OCI-LY3 (cell line): ENCODE measurements at regions not wholly inside any gene's neighbourhood (a gene's known extent, or its start where the extent isn't known, plus 50 kb on each side); places are given as distances from the start of the nearest gene placed in this dataset.

ENCODE experiments used
- H2AFZ ChIP-seq: fragments of 200-600, 300-600 bp; shearing (Covaris generic); 2 replicates; pipeline ENCODE4 v1.6.0; 2014; ENCODE audit warnings: antibody characterized with exemption, low read depth, low read length
- H3K27ac ChIP-seq: fragments of 200-600, 300-600 bp; sonication (generic); 2 replicates; pipeline ENCODE4 v1.5.1; 2014; ENCODE audit warnings: mild to moderate bottlenecking, low read length, moderate library complexity, mixed read lengths
- H3K27me3 ChIP-seq: fragments of 200-600, 300-600 bp; sonication (generic); 2 replicates; pipeline ENCODE4 v1.6.1; 2014; ENCODE audit warnings: low read depth, low read length, mixed read lengths
- H3K36me3 ChIP-seq: fragments of 200-600, 300-600 bp; sonication (generic); replicated peaks from 2 replicates; pipeline ENCODE3; 2014; ENCODE audit warnings: low read depth, low read length, mixed read lengths
- H3K4me1 ChIP-seq: fragments of 300-600, 200-600 bp; sonication (generic); 2 replicates; pipeline ENCODE4 v1.6.1; 2014; ENCODE audit warnings: low read length, mixed read lengths
- H3K4me2 ChIP-seq: fragments of 200-600, 300-600 bp; sonication (generic); 2 replicates; pipeline ENCODE4 v1.6.1; 2014; ENCODE audit warnings: low read length, mixed read lengths
- H3K4me3 ChIP-seq: fragments of 300-600, 200-600 bp; sonication (generic); 2 replicates; pipeline ENCODE4 v1.5.1; 2014; ENCODE audit warnings: antibody characterized with exemption, mild to moderate bottlenecking, low read length, moderate library complexity
- H3K79me2 ChIP-seq: fragments of 300-600, 200-600 bp; shearing (Covaris generic); 2 replicates; pipeline ENCODE4 v1.6.1; 2014; ENCODE audit warnings: mild to moderate bottlenecking, low read length, mixed read lengths
- H3K9ac ChIP-seq: fragments of 300-600, 200-600 bp; shearing (Covaris generic); 2 replicates; pipeline ENCODE4 v1.6.0; 2014; ENCODE audit warnings: mild to moderate bottlenecking, low read length, moderate library complexity
- H3K9me3 ChIP-seq: fragments of 200-600, 300-600 bp; shearing (Covaris generic); 2 replicates; pipeline ENCODE4 v1.6.1; 2014; ENCODE audit warnings: low read length, mixed read lengths; ENCODE audit not compliant: insufficient read depth
- H4K20me1 ChIP-seq: fragments of 200-600, 300-600 bp; sonication (generic); 2 replicates; pipeline ENCODE4 v1.6.1; 2016; ENCODE audit warnings: low read length, mixed read lengths; ENCODE audit not compliant: insufficient read depth
- CTCF ChIP-seq: fragments of 200-600, 300-600 bp; sonication (generic); IDR thresholded peaks from 2 replicates; pipeline ENCODE4 v1.5.1; 2014; ENCODE audit warnings: antibody characterized with exemption, low read length, low read depth
- EZH2phosphoT487 ChIP-seq: fragments of 200-600 bp; shearing (Covaris generic); IDR thresholded peaks from 2 replicates; pipeline ENCODE4 v1.6.1; 2018; ENCODE audit warnings: antibody characterized with exemption, mixed run types, low read depth

GRCh38 chr18:44286049-44286448 is 394.6 kb upstream of the SETBP1 start:
- Histone ChIP-seq H3K4me3 (no peak overlapping the region), H3K36me3 (no peaks in the 10 kb centered on the region), H3K9me3 (no peaks in the 10 kb centered on the region), H3K27ac (no peak overlapping the region), H3K4me1 (no peaks in the 10 kb centered on the region), H2AFZ (no peak overlapping the region), H3K4me2 (no peak overlapping the region), H4K20me1 (no peaks in the 10 kb centered on the region), H3K9ac (no peak overlapping the region), H3K27me3 (no peaks in the 10 kb centered on the region), H3K79me2 (no peaks in the 10 kb centered on the region)
- TF ChIP-seq CTCF (no peak), EZH2phosphoT487 (no peak)

- Histone ChIP-seq H3K36me3 (no peaks in the 10 kb centered on the region), H2AFZ (no peak overlapping the region)
Observed at GRCh38 chr18:44290366-44290977, 390.2 kb upstream of the SETBP1 start.

DNA sequence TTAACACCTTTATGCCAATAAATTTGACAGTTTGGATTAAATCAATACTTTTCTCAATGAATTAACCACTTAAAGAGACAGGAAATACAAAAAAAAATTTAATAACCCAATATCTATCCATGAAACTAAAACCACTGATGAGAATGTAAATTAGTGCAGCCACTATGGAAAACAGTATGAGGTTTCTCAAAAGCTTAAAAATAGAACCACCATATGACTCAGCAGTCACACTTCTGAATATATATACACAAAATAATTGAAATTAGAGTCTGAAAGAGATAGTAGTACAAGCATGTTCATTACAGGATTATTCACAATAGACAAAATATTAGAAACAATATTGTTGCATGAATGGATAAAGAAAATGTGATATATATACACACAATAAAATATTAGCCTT is 382.1 kb upstream of the SETBP1 start:
- no peaks in the 10 kb centered on the region for H3K9me3 ChIP-seq
- no peaks in the 10 kb centered on the region for H3K27me3 ChIP-seq
- no peak overlapping the region for H3K9ac ChIP-seq
- no peaks in the 10 kb centered on the region for H4K20me1 ChIP-seq
- no peaks in the 10 kb centered on the region for H3K79me2 ChIP-seq
- H3K36me3 ChIP-seq = no peaks in the 10 kb centered on the region
- H3K4me3 ChIP-seq = no peak overlapping the region
- peak overlapping the region; percentile 17; the same call in 1 of the 2 replicates for H3K4me2 ChIP-seq
- H3K27ac ChIP-seq = no peak overlapping the region
- no peak overlapping the region for H2AFZ ChIP-seq
- peaks cover 13% of the 10 kb centered on the region for H3K4me1 ChIP-seq
- TF ChIP-seq CTCF (no peak), EZH2phosphoT487 (no peak)

More at GRCh38 chr18:44290366-44290977, 390.2 kb upstream of the SETBP1 start:
- Histone ChIP-seq H3K27me3 (no peaks in the 10 kb centered on the region), H3K4me1 (no peaks in the 10 kb centered on the region), H3K4me2 (no peak overlapping the region), H3K27ac (no peak overlapping the region), H3K79me2 (no peaks in the 10 kb centered on the region), H3K4me3 (no peak overlapping the region), H3K9ac (no peak overlapping the region), H3K9me3 (no peaks in the 10 kb centered on the region), H4K20me1 (no peaks in the 10 kb centered on the region)
- TF ChIP-seq EZH2phosphoT487 (no peak), CTCF (no peak)

DNA sequence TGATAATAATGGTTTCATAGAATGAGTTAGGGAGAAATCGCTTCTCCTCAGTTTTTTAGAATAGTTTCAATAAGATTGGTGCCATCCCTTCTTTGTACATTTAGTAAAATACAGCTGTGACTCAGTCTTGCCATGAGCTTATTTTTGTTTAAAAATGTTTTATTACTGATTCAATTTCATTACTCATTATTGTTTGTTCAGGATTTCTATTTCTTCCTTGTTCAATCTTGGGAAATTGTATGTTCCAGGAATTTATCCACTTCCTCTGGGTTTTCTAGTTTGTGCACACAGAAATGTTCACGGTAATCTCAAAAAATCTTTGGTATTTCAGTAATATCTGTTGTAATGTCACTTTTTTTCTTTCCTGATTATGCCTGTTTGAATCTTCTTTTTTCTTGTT is 371.5 kb upstream of the SETBP1 start:
- Histone ChIP-seq H4K20me1 (no peaks in the 10 kb centered on the region), H3K79me2 (no peaks in the 10 kb centered on the region), H3K4me2 (no peak overlapping the region), H2AFZ (no peak overlapping the region), H3K9me3 (no peaks in the 10 kb centered on the region; the same call in 1 of the 2 replicates), H3K27me3 (no peaks in the 10 kb centered on the region), H3K27ac (no peak overlapping the region), H3K9ac (no peak overlapping the region), H3K4me3 (no peak overlapping the region), H3K4me1 (no peaks in the 10 kb centered on the region), H3K36me3 (no peaks in the 10 kb centered on the region)
- TF ChIP-seq CTCF = no peak
- TF ChIP-seq EZH2phosphoT487 = no peak
